Epithelial cell of prostate (primary cell): ENCODE measurements at regions not wholly inside any gene's neighbourhood (a gene's known extent, or its start where the extent isn't known, plus 50 kb on each side); places are given as distances from the start of the nearest gene placed in this dataset.

ENCODE experiments used
- DNase-seq: peaks from one replicate; pipeline ENCODE4 v3.0.0-alpha.2; 2011; ENCODE audit warnings: low read depth, low spot score
- H3K27ac ChIP-seq: fragments of 450-650 bp; 2 replicates; pipeline ENCODE4 v1.5.1; 2017; ENCODE audit warnings: mild to moderate bottlenecking

GRCh38 chr16:86791287-86792035, 213.1 kb downstream of the FOXL1 start:
- DNase-seq: no peak
- no peak overlapping the region for H3K27ac ChIP-seq

- DNase-seq: no peak
- no peak overlapping the region for H3K27ac ChIP-seq
Measured at GRCh38 chr16:86794216-86794864, 216.0 kb downstream of the FOXL1 start.

DNA sequence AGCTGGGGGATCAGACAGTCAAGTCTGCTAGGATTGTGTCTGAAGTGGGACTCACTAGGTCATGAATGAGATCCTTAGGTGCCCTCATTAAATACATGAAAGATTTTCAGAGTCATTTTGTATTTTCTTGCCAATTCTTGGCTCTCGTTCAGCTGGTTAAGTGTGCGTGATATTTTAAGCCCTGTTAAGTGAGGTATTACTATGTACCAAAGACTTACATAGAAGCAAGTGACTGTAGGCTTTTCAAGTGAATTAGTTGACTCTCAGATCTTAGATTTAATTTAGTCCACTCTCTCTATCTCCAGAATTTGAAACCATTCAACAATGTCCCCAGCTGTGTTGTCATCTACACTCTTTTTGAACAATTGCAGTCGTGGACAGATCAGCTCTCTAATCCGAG, 219.4 kb downstream of the FOXL1 start:
- no peak for DNase-seq
- no peak overlapping the region for H3K27ac ChIP-seq

DNA sequence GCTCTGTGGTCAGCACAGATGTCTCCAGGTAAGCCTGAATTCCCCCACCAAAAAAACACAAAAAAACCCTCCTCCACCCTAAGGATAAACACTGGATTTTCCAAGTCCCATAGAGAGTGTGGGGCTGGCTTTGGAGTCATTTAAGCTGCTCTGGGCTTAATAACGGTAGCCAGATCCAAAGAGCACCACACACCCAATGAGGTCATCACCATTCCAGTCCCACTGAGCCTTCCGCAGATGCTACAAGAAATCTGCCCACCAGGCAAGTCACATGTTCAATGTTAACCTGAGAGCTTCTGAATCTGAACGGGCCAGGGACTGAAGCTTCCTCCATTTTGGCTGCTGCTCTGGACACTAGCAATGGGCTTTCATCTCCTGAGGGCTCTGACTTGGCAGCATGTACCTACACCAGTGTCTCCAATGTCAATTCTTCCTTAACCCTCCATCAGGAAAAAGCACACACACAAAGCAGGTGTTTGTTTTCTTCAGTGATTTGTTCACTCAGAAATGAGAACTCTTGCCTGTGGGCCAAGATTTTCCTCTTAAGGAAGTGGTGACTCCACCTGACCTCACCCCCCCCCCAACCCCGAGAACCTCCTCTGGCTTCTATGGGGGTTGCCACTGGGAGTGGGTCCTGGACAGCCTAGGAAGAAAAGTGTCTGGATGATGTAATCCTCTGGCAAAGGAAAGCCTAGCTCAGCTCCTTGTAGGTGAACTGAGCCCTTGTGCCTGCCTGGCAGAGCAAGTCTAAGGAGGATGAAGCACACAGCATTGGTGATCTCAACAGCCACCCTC, 220.1 kb downstream of the FOXL1 start:
- DNase-seq: no peak
- no peak overlapping the region for H3K27ac ChIP-seq

GRCh38 chr16:86799367-86799766, 221.0 kb downstream of the FOXL1 start:
- no peak for DNase-seq
- H3K27ac ChIP-seq: no peak overlapping the region

DNA sequence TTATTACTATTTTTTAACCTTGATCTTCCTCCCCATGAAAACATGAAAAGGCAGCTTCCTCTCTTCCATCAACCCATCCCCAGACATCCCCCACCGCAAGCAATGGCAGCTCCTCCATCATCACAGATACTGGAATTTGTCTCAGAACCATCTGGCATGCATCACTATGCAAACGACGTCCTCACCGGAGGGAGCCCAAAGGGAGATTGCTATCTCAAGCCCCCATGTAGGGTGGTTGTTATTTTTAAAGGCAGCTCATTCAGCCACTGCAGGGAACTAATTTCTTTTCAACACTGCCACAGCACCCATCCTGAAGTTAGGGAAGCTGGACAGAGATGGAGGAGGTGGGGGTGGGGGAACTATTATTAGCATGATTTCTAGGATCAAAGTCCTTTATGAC, 222.5 kb downstream of the FOXL1 start:
- DNase-seq: no peak
- H3K27ac ChIP-seq: no peak overlapping the region

DNA sequence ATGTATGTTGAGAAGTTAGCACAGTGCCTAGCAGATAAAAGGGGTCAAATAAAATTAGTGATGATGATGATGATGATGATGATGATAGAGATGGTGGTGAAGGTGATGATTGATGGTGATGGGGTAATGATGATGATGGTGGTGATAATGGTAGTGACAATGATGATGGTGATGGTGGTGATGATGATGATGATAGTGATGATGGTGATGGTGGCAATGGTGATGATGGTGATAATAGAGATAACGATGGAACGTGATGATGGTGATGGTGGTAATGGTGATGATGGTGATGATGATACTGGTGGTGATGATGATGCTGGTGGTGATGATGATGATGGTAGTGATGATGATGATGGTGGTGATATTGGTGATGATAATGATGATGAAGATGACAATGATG, 223.7 kb downstream of the FOXL1 start:
- no peak for DNase-seq
- no peak overlapping the region for H3K27ac ChIP-seq

- no peak for DNase-seq
- no peak overlapping the region for H3K27ac ChIP-seq
Measured at GRCh38 chr16:86805188-86805587, 226.8 kb downstream of the FOXL1 start.

DNA sequence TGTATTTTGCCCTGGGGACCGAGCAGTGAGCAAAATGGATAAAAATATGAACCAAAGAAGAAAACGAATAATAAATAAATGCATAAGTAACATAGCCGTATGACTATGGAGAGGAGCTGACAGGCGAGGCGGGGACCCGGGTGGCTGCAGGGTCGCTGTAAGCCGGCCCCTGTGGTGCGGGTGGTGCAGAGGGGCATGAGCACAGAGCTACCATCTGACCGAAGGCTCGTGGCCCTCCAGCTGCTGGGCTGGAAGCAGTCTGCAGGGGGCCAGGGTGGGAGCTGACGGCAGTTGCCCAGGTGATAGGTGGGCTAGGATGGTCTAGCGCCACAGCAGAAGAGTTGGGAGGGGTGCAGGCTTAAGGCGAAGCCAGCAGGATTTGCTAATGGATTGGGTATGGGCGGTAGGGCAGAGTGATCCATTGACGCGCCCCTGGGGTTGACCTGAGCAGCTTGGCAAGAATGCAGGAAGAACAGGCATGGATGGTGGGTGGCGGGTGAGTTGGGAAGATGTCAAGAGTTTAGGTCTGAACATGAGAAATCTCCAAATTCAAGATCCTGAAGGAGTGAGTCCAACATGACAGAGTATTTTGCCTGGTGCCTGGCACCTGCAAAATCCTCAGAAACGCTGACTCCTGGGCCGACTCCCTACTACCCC, 228.0 kb downstream of the FOXL1 start:
- H3K27ac ChIP-seq: no peak overlapping the region
- DNase-seq: no peak

DNA sequence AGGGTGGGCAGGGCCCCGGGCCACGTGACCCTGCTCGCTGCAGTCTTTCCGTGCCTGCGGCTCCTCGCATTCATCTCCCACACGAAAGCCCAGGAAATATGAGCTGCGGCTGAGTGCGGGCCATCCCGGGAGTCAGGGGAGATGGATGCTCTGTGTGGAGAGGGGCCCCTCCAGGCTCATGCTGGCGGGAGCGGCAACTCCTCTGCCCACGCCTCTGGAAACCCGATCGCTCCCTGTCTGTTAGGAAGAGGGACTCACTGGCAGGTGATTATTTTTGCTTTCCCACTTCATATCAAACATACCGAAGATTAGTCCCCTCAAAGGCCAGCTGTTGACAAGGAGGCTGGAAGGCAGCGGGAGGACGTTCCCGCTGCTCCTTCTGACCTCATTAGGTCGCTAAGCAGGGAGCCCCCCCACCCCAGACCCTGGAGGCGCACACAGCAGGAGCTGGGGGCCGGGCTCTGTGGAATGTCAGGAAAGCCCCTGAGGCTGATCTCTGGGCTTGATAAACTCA, 228.5 kb downstream of the FOXL1 start:
- no peak for DNase-seq
- H3K27ac ChIP-seq: no peak overlapping the region

- DNase-seq: no peak
- H3K27ac ChIP-seq: no peak overlapping the region
Measured at GRCh38 chr16:86808863-86809444, 230.6 kb downstream of the FOXL1 start.

GRCh38 chr16:86809458-86809955, 231.2 kb downstream of the FOXL1 start:
- peak; percentile 57 for DNase-seq
- H3K27ac ChIP-seq: no peak overlapping the region

DNA sequence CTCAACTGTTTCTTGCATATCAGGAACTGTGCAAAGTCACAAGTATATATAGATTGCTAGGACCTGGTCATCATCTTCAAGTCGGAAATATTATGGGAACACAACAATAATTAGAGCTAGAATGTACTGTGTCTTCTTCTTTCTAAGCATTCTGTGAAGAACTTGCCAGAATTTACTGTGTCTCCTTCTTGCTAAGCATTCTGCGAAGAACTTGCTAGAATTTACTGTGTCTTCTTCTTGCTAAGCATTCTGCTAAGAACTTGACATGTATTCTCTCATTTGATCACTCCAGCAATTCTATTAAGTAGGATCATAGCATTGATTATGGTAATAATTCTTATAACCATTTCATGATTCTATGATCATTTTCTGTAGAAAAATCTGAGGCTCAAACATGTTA, 231.7 kb downstream of the FOXL1 start:
- H3K27ac ChIP-seq: no peak overlapping the region
- DNase-seq: no peak

- no peak overlapping the region for H3K27ac ChIP-seq
- no peak for DNase-seq
Measured at GRCh38 chr16:86812363-86812970, 234.1 kb downstream of the FOXL1 start.

GRCh38 chr16:86814256-86814655, 235.9 kb downstream of the FOXL1 start:
- no peak overlapping the region for H3K27ac ChIP-seq
- DNase-seq: peak; percentile 50

GRCh38 chr16:86816930-86817625, 238.7 kb downstream of the FOXL1 start:
- DNase-seq: no peak
- H3K27ac ChIP-seq: no peak overlapping the region

DNA sequence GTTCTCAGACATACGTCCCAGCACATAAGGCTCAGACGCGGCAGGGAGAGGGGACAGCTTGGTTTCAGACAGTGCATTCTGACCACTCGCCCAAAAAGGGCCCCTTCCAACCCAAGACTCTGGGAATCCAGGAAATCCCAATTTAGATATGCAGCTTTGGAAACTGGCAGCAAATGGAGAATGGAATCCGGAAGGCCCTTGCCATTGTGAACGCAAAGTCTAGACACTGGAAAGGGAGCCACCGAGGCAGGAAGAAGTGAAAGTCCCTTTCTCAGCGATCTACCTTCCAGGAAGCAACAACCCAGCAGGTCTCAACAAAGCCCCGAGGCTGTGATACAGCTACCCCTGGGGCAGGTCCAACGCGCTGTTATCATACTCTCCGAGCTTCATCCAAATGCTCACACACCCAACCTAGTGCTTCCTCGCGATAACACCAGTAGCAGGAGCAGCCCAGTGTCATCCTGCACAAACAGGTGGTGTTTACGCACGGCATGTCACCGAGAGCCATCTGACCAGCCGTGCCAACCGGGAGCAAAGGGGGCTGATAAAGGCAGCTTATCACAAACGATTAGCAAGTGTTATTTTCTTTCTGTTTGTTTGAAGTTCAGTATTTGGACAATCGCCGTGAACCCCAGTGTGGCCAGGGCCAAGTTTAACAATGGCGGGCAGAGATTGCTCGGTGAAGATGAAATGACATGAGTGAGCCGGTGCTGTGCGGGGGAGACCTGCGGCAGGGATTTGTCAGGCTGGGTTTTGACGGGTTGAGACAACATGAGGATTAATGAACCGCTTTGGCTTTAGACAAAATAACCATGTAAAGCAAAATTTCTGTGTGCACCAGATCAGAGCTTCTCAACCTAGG, 240.6 kb downstream of the FOXL1 start:
- no peak for DNase-seq
- H3K27ac ChIP-seq: no peak overlapping the region

DNA sequence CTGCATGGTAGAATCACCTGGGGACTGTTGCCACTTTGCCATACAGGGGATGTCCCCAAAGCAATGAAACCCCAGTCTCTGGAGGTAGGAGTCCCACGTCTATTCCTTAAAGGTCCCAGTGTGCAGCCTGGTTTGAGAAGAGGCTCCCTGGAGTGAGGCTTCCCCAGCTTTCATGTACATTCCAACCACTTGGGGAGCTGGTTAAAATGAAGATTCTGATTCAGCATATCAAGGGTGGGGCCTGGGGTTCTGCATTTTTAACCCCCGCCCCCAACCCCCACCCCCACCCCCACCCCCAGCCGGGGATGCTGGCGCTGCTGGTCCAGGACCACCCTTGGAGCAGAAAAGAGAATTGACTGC, 241.2 kb downstream of the FOXL1 start:
- DNase-seq: no peak

More for the DNA sequence above, 241.2 kb downstream of the FOXL1 start:
- no peak overlapping the region for H3K27ac ChIP-seq
